GM12892 (cell line): ENCODE measurements at regions not wholly inside any gene's neighbourhood (a gene's known extent, or its start where the extent isn't known, plus 50 kb on each side); places are given as distances from the start of the nearest gene placed in this dataset.

ENCODE experiments used
- POLR2A ChIP-seq: IDR thresholded peaks from 2 replicates; pipeline ENCODE4 v1.6.1; 2011; ENCODE audit warnings: low read depth, low read length, control low read depth
- POLR2AphosphoS5 ChIP-seq: IDR thresholded peaks from 2 replicates; pipeline ENCODE4 v1.6.1; 2011; ENCODE audit warnings: low read depth, low read length, control low read depth

- TF ChIP-seq POLR2A (no peak), POLR2AphosphoS5 (no peak)
These were observed 50.6 kb upstream of the SHOX start for GRCh38 chrX:580030-580429.
